HG02610 (cell line): ENCODE measurements at regions not wholly inside any gene's neighbourhood (a gene's known extent, or its start where the extent isn't known, plus 50 kb on each side); places are given as distances from the start of the nearest gene placed in this dataset.

Experiments
- ATAC-seq: cut with Tn5 transposase; IDR thresholded peaks from one replicate; pipeline ENCODE4 v1.9.1; 2021; ENCODE audit warnings: mild to moderate bottlenecking, moderate library complexity; ENCODE audit not compliant: unreplicated experiment

DNA sequence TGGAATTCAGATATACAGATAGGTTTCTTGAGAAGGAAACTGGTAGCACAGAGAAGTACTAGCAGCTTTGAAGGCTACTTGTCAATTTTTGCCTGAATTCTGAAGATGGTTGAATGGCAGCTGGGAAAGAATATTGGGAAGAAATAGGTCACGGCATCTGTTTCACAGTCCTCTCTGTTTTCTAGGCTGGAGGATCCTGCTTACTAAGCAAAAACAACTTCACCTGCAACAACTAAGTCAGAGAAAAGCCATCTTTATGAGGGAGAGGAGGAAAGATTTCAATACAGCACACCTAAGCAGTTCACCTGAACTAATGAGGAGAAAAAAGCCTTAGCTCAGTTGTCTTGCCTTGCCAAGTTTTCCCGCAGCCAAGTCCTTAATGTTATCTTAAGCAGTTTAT is 975.5 kb upstream of the EPHA7 start:
- ATAC-seq: no peak

DNA sequence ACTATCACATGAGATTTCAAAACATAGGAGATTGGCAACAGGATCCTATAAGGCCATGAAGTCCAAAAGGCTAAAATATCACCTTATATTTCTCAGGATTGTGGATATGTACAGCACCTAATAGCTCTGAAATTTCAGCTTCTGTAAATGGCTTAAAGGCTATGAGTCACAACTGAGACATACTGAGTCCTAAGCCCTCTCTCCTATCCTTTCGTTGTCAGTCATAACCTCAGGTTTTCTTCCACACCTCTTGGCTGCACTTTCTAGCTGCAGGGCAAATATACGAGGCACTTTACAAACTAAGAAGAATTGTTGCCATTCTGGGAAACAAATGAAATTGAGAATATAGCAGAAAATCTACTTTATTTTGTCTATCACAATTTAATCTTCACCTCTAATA is 969.9 kb upstream of the EPHA7 start:
- ATAC-seq: no peak

DNA sequence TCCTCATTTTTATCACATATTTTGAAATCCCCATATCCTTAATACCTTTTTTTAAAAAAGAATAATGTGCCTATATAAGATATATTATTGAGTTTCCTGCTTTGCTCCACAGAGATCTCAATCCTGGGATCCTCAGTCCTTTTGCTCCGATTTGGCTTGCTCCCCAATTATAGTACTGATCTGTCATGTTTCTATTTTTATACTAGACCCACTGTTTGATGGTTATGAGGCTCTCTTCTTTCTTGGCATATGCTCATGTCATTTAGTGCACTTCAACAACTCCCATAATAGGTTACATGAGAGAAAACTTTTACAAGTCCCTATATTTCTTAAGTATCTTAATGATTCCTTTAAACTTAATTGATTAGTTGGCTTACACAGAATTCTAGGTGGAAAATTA is 958.5 kb upstream of the EPHA7 start:
- no peak for ATAC-seq

DNA sequence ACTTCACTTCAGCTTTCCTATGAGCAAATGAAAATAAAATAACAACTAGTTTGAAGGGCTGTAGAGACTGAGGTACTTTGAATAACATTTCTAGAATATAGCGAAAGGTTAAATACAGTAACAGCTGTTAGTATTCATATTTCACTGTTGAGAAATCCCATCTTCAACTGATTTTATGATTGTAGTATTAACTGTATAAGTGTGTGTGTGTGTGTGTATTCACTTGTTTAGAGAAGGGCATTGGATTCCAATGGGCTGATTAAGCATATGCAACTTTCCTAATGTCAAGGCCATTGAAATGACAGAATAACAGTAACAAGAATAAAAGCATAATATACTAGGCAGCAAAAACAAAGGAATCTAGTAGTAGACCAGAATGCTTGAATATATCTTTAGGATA is 957.5 kb upstream of the EPHA7 start:
- no peak for ATAC-seq

DNA sequence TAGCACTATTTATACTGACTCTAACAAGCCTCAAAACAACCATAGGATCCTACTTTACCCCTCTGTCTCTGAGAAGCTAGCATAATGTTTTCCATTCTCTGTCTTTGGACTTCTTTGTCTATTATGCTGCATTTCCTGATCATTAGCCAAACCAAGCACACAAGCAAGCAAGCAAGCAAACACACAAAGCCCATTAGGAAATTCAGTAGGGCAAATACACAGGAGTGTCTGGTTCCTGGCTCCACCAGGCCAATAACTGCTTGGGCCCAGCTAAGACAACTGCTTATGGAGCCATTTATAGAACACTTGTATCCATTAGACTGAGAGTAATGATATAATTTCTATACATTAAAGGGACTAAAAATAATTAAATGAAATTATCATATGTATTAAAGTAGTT is 952.9 kb upstream of the EPHA7 start:
- ATAC-seq: no peak

DNA sequence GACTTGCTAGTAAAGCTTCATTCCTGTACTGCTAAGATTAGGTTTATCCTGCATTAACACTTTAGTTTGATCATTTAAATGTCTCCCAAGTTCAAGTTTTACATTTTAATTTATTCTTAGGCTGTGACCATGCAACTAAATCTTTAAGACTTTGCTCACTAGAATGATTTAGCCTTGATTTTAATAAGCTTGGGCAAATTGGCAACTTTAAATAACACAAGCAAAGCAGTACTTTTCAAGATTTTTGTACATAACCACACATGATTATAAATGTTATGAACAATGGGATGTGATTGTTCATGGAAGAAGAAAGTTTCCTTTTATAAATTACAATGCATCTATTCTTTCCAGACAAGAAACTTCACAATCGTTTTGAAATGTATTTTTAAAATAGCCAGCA is 948.0 kb upstream of the EPHA7 start:
- no peak for ATAC-seq

DNA sequence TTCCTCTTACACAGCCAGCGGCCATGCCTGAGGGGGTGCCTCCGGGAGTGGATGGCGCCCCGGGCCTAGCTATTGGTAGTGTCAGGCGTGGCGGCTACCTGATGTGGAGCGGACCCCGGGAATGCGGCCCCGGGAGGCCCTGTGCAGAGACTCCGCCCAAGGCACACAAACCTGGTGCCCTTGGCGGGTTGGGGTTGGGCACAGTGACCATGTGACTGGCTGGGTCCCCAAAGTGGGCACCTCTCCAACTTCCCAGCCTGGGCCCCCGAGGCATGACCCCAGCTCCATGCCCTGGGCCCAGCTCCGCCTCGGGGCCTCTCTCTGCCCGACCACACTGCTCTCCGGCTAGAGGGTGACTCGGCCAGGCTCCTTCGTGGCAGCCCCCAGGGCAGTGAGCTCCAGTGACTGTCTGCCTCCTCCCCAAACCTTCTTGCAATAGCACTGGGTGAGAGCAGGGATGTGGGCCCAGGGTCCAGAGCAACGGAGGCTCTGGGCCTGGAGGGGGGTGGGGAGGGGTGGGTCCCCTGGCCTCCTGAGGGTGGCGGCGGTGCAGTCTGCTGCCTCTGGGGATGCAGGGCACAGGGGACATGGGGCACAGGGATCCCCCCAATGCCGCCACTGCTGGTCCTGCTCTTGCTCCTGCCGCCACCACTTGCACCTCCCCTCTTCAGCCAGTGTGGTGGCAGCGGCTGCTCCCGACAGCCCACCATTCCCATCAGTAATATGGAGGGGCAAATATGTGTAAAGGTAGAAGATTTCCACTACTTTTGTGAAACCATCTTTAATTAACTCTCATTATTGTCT is 942.9 kb upstream of the EPHA7 start:
- no peak for ATAC-seq

DNA sequence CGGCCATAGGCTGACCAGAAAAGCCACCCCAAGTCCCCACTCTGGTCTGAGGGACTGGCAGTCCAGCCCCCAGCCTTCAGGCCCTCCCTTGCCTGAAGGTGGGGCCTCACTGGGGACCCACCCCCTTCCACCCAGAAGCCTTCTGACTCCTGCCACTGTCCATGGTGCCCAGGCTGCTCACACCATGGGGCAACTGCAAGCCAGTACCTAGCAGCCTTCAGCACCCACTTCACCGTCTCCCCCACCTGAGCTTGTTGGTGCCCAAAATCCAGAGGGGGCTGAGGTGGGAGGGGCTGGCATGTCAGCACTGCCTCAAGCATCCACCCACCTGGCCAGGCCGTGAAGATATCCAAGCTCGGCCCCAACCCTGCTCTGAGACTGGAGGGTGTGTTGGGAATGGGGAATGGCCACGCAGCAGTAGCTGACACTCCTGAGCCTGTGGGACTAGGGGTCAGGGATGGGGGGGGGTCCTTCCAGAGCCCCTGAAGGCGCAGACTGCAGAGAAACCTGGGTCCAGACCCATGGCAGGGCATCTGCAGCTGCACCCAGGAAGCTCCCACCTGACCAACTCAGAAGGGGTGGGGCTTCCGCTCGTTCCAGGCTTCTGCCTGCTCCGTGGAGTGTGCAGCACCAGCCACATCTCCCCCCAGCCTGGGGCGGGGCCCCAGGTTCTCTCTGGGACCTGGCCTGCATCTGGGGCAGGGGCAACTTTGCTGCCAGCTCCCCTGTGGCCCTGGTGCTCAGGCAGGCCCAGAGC is 942.1 kb upstream of the EPHA7 start:
- ATAC-seq: no peak

DNA sequence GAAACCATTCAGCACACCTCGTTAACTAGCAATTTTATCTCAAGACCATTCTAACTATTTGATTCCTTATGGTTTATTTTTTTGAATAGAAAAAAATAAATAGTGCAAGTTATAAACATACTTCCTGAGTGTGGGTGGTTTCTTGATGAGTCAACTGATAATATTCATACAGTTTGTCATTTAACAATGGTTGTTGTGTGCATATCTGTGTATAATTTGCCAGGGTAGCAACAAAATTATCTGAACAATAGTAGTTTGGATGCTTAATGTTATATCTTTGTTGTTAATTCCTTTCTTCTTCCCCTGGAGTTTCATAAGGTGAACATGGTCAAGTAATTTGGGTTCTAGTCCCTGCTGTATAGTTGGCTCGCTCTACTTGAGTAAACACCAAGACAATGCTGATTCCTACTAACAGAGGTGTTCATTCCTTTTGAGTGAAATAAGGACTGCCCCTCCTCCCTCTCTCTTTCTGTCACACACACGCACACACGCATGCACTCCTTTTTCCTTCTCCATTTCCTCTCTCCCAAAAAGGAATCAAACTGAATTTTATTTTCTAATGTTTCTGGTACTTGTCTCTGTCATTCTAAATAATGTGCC is 938.1 kb upstream of the EPHA7 start:
- no peak for ATAC-seq

DNA sequence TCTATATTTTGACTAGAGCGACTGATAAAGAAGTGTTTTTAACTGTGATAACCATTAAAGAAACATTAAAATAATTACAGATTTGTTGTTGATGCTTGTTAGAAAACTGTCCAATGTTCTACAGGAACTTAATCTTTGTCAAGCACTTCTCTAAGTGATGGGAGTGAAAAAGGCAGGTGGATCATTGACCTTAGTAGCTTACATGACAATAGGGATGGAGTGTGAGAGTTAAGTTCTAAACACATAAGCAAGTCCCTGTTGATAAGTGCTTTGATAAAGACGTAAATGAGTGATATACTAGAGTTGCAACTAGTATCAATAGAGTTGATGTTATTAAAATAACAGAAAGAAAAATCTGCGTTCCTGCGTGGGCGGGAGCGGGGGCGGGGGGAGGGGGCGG is 931.5 kb upstream of the EPHA7 start:
- ATAC-seq: no peak

DNA sequence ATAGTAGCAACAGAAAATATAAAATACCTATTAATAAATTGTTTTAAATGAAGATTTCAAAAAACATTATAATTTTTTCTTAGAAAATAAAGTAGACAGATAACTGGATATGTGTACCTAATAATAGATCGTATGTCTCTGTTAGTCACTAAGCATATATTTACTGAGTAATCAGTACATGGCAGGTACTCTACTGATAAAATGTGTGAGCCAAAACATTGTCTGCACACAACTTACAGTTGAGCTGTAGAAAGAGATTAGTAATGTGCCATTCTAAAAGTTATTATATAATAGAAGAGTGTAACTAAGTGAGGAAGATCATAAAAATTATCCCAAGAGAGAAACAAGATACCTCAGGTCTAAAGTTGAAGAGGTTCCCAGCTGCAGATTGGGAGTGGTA is 929.9 kb upstream of the EPHA7 start:
- no peak for ATAC-seq

DNA sequence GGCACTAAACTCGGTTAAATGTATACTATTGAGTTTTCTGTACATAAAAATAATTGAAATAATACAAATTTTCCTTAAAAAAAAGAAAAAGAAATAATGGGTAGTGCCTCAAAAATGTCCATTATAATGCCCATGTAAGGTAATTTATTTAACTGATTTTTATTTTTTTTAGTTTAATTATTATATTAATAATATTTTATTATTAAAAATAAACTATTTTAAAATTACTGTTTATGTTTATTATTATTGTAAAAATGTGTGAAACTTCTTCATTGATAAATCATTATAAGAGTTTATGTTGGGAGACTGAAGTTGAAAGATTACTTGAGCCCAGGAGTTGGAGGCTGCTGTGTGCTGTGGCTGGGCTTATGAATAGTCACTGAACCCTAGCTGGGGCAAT is 925.5 kb upstream of the EPHA7 start:
- no peak for ATAC-seq

DNA sequence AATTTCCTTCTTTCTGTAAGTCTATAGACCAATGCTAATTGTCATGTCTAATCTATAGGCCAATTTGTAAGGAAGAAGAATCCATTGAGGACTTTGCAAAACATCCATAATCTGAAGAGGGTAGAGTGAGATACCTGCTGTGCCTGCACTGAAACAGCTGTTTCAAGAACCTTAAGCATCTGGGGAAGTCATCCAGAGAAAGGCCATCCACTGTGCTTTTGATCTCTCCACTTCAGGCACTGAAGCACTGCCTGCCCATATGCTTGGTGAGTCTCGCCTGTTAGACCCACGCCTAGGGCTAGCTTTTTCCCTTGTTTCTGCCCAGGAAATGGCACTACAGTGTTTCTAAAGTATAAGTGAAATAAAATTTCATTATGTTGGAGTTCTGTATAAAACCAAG is 921.8 kb upstream of the EPHA7 start:
- ATAC-seq: no peak

DNA sequence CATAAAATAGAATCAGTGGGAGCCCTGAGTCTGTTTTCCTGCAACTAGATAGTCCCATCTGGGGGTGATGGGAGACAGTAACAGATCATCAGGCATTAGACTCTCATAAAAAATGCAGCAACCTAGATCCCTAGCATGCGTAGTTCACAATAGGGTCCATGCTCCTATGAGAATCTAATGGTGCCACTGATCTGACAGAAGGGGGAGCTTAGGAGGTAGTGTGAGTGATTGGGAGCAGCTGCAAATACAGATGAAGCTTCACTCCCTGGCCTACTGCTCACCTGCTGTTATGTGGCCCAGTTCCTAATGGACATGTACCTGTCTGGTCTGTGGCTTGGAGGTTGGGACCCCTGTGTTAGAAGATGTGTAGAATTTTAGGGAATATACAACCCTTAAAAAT is 904.5 kb upstream of the EPHA7 start:
- ATAC-seq: no peak

DNA sequence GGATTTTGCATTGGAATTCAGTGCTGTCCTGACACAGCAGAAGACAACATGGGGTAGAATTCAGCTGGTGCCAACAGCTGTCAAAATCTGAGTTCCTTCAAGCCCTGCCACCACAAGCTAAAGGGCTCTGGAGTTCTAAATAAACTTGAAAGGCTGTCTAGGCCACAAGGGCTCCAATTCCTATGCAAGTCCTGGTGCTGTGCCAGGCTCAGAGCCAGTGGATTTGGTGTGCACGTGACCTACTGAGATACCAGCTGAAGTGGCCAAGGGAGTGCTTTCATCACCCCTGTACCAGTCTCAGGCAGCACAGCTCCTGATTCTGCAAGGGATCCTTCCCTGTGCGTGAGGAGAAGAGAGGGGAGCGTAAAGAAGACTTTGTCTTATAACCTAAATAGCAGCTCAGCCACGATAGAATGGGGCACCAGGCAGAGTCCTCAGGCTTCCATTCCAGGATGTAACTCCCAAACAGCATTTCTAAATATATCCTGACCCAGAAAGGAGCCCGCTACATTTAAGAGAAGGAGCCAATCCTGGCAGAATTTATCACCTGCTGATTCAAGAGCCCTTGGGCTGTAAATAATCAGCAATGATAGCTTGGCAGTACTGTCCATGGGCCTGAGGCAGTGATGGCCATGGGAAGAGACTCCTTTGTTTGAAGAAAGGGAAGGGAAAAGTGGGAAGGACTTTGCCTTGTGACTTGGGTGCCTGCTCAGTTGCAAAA is 881.2 kb upstream of the EPHA7 start:
- no peak for ATAC-seq

DNA sequence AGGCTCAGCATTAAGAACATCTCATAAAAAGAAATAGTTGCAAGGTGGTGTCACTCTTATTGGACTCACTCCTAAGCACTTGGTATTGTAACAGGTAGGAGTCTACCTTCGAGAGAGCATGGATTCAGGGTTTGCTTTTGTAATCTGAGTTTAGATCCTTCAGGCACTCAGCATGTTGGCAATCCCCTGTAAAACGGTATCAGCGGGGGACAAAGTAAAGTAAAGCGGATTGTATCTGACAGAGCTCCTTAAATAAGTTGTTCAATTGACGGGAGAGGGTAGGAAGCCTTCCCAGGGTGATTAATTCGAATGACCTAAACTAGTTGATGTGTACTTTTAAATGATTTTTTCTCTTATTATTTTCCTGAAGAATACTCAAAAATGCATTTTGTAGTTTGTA is 869.8 kb upstream of the EPHA7 start:
- no peak for ATAC-seq

DNA sequence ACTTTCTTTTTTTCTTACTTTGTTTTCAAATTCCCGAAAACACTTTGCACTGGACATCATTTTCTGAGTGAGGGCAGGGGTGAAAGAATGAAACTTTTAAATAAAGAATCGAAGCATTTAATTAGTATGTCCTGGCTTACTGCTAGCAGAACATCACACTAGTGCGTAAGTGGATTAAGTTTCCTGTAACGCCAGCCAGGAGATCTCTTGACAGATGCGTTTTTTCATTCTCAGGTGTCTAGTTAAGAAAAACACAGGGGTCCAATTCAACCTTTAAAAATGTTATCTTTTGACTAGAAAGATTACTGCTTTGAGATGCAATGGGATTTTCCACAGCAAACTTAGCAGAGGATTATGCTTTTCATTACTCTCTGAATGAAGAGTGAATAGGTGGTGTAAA is 858.8 kb upstream of the EPHA7 start:
- no peak for ATAC-seq

DNA sequence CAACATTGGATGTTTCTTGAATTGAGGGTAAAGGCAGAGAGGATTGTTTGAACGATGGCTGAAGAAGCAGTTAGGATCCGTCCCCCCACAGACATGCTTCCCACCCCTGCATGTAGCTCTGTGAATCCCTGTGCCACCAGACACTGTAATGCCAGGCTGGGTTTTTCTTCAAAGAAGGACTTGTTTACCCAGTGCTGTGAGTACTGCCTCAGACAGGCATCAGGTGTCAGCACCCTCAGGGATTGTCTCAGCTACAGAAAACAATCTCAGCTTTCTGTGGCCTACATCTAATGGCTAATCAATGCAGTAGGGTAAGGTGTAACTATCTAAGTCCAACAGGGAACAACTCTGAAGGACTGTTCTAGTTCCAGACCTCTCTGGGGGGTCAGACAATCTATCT is 853.0 kb upstream of the EPHA7 start:
- no peak for ATAC-seq

DNA sequence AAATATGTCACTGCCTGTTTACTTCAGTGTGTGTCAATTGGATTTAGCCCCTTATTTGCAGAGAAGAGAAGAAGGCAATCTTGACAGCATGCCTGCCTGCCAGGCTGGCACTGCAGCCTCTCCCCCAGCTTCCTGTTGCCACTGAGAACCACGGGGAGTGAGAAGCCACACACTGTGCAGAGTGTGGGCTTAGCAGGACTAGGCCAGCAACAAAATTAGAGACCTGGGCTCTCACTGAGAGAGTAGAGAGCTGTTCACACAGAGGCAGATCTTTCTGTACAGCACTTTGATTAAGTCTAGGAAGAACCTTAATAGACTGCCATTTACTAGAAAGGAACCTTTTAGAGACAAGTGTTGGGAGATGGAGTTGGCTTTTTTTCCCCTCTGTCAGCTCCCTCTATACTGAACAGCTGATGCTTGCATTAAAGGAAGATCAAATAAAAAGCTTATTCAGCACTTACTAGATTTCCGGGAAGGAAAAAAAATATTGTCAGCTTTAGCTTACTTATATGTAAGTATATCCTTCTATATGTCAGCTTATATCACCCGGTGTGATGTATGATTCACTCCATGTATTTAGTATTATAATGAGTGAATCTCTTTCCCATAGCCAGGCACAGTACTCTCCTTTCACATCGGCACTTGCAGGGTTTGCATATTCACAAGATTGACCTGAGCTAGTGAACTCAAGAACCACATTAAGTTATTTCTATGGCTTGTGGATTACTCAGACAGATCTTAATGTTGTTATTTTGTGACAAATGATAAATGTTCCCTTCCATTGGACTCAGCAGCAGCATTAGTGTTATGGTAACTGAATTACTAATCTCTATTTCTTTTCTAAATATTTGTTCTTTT is 851.0 kb upstream of the EPHA7 start:
- ATAC-seq: no peak

DNA sequence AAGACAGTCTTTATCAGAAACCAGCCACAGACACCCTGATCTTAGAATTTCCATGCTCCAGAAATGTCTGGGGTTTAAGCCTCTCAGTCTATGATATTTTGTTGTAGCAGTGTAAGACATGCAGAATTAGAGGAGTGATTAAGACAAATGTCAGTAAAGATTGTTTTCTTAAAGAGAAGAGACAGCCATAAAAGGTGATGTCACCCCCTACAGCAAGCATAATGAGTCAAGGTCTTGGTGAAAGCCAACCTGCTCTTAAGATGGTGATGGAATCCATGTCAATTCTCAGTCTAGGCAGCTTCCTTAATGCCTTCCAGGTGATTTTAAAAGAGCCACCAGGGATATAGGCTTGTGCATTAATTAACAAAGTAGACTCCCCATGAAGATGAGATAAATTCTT is 849.9 kb upstream of the EPHA7 start:
- no peak for ATAC-seq

DNA sequence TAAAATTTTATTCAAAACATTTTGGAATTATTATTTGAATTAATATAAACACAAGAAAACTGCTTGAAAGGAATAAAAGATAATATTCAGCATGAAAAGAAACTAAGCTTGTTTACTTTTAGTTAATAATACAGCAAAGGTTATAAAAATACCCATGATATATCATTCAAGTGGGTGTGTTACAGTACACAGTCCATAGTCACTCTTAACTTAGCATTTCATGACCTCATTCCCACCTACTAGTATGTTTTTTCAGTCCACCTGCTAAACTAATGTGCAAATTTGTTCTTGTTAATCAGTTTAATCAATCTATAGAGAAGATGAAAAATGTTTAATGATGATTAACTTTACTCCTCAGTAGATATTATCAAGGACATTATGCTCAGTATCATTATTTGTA is 841.4 kb upstream of the EPHA7 start:
- no peak for ATAC-seq
